ENCODE measurements at regions not wholly inside any gene's neighbourhood (a gene's known extent, or its start where the extent isn't known, plus 50 kb on each side); places are given as distances from the start of the nearest gene placed in this dataset.

- TF ChIP-seq CTCF (conservative IDR thresholded peaks at IDR 0.05; ENCODE audit: low read length) (no peak), EZH2phosphoT487 (IDR thresholded peaks at IDR 0.05; ENCODE audit: borderline replicate concordance) (no peak)
Observed at GRCh38 chr1:209483691-209484090, 99.8 kb upstream of the CAMK1G start.

Measured in Loucy (cell line).